ENCODE measurements at regions not wholly inside any gene's neighbourhood (a gene's known extent, or its start where the extent isn't known, plus 50 kb on each side); places are given as distances from the start of the nearest gene placed in this dataset.

- in situ Hi-C loops (cut with MboI; ENCODE audit: low pct_unique_long_range_greater_than_20kb, low sequenced_read_pairs, unreplicated experiment) = no loop called here
- TF ChIP-seq, protein P1, sequence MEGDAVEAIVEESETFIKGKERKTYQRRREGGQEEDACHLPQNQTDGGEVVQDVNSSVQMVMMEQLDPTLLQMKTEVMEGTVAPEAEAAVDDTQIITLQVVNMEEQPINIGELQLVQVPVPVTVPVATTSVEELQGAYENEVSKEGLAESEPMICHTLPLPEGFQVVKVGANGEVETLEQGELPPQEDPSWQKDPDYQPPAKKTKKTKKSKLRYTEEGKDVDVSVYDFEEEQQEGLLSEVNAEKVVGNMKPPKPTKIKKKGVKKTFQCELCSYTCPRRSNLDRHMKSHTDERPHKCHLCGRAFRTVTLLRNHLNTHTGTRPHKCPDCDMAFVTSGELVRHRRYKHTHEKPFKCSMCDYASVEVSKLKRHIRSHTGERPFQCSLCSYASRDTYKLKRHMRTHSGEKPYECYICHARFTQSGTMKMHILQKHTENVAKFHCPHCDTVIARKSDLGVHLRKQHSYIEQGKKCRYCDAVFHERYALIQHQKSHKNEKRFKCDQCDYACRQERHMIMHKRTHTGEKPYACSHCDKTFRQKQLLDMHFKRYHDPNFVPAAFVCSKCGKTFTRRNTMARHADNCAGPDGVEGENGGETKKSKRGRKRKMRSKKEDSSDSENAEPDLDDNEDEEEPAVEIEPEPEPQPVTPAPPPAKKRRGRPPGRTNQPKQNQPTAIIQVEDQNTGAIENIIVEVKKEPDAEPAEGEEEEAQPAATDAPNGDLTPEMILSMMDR (IDR thresholded peaks at IDR 0.05; ENCODE audit: extremely low read depth, insufficient read depth, missing control alignments) = no peak
- no peak for DNase-seq (ENCODE audit: low spot score)
These were observed 89.8 kb upstream of the UGP2 start for GRCh38 chr2:63751901-63752300.

DNA sequence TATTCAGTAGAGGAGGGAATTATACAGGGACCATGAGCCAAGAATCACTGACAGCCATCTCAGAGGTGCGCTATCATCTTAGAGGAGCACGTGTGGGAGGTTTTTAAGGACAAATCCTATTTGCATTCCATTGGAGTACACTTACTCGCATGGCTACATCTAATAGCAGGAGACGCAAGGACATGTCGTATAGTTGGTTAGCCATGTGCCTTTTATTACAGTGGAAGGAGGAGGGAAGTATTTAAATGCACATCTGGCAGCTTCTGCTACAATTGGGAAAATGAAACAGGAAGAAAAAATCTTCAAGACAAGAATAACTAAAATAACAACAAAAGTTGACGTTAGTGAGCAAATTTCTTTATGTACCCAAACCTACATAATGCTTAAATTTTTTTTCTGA lies 86.5 kb upstream of the UGP2 start:
- in situ Hi-C loops (cut with MboI; ENCODE audit: low pct_unique_long_range_greater_than_20kb, low sequenced_read_pairs, unreplicated experiment) = no loop called here
- TF ChIP-seq, protein P1 (IDR thresholded peaks at IDR 0.05; ENCODE audit: extremely low read depth, insufficient read depth, missing control alignments) = no peak
- no peak for DNase-seq (ENCODE audit: low spot score)

- DNase-seq (ENCODE audit: low spot score) = no peak
- in situ Hi-C loops (cut with MboI; ENCODE audit: low pct_unique_long_range_greater_than_20kb, low sequenced_read_pairs, unreplicated experiment) = no loop called here
- TF ChIP-seq, protein P1 (IDR thresholded peaks at IDR 0.05; ENCODE audit: extremely low read depth, insufficient read depth, missing control alignments) = no peak
These were observed 85.7 kb upstream of the UGP2 start for GRCh38 chr2:63755965-63756364.

DNA sequence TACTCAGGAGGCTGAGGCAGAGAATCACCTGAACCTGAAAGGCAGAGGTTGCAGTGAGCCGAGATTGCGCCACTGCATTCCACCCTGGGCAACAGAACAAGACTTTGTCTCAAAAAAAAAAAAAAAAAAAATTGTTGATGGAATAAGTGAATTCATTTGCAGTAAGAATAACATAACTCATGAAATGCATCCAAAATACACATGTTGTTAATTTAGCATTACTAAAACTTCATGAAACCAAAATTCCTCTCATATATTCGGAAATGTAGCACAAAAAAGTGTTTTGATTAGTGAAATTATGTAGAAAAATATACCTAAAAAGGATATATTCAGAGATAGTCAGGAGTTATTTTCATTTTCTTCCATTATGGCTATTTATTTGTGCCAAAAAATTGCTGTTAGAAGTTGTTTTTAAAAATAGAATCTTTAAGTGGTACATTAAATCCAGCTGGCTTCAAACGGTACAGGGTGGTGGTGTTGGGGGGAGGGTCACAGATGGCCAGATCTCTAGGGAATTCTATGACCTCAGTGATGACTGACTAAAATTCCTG lies 78.2 kb upstream of the UGP2 start:
- in situ Hi-C loops (cut with MboI; ENCODE audit: low pct_unique_long_range_greater_than_20kb, low sequenced_read_pairs, unreplicated experiment) = no loop called here
- no peak for DNase-seq (ENCODE audit: low spot score)
- TF ChIP-seq, protein P1 (IDR thresholded peaks at IDR 0.05; ENCODE audit: extremely low read depth, insufficient read depth, missing control alignments) = no peak

- no peak for DNase-seq (ENCODE audit: low spot score)
- TF ChIP-seq, protein P1 (IDR thresholded peaks at IDR 0.05; ENCODE audit: extremely low read depth, insufficient read depth, missing control alignments) = no peak
- in situ Hi-C loops (cut with MboI; ENCODE audit: low pct_unique_long_range_greater_than_20kb, low sequenced_read_pairs, unreplicated experiment) = no loop called here
These were observed 77.1 kb upstream of the UGP2 start for GRCh38 chr2:63764630-63765029.

DNA sequence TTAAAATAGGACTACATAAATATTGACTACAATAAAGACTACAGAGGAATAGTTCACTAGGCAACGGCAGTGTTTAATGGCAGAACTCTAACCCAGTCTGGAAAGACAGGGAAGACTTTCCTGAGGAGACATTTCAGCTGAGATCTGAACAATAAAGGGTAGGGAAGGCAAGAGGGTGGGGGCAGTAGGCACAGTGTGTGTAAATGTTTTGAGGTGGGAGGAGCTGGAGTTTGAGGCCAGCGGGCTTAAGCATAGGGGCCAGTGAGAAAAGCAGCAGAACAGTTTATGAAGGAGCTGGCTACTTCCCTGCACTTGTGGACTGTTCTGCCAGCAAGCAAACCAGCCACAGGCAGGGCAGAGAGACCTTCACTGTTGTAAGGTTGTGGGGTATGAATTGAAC lies 76.6 kb upstream of the UGP2 start:
- in situ Hi-C loops (cut with MboI; ENCODE audit: low pct_unique_long_range_greater_than_20kb, low sequenced_read_pairs, unreplicated experiment) = no loop called here
- TF ChIP-seq, protein P1 (IDR thresholded peaks at IDR 0.05; ENCODE audit: extremely low read depth, insufficient read depth, missing control alignments) = no peak
- DNase-seq (ENCODE audit: low spot score) = no peak

DNA sequence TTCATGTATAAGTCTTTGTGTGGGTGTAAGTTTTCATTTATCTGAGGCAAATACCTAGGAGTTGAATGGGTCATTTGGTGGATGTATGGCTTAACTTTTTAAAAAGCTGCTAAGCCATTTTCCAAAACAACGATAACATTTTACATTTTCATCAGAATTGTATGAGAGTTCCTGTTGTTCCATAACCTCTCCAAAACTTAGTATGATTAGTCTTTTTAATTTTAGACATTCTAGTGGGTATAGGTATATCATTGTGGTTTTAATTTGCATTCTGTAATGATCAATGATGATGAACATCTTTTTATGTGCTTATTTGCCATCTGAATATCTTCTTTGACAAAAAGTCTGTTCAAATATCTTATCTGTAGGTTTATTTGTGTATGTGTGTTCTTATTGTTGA lies 74.4 kb upstream of the UGP2 start:
- in situ Hi-C loops (cut with MboI; ENCODE audit: low pct_unique_long_range_greater_than_20kb, low sequenced_read_pairs, unreplicated experiment) = no loop called here
- TF ChIP-seq, protein P1 (IDR thresholded peaks at IDR 0.05; ENCODE audit: extremely low read depth, insufficient read depth, missing control alignments) = no peak
- DNase-seq (ENCODE audit: low spot score) = no peak
